GM19035 (cell line): ENCODE measurements at regions not wholly inside any gene's neighbourhood (a gene's known extent, or its start where the extent isn't known, plus 50 kb on each side); places are given as distances from the start of the nearest gene placed in this dataset.
"Not testable (repeated sequence)": the region's sequence is repeated elsewhere in the genome, so short reads cannot be mapped to it uniquely, and the experiment has no call there.

Experiments
- ATAC-seq: cut with Tn5 transposase; IDR thresholded peaks from one replicate; pipeline ENCODE4 v1.9.1; 2021; ENCODE audit not compliant: unreplicated experiment

- no peak for ATAC-seq
Observed at GRCh38 chr12:46982629-46983392, 96.6 kb upstream of the PCED1B start.

DNA sequence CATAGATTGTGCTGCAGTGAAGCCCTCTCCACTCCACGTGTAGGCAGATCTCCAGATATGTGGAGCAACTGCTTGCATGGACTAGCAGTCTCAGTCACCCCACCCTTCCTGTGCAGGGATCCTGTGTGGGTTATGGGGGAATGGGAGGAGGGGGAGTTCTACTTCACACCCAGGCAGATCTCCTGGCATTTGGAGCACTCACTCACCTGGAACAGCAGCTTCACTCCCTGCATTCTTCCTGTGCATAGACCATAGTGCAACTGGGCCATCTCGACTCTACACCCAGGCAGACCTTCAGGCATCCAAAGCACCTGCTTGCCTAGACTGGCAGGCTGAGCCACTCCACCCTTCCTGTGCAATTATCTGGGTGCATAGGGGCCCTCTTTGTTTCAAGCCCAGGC lies 96.0 kb upstream of the PCED1B start:
- no peak for ATAC-seq

GRCh38 chr12:46983959-46984841 lies 95.2 kb upstream of the PCED1B start:
- peak; percentile 68 for ATAC-seq

- ATAC-seq: no peak
Observed at GRCh38 chr12:46985816-46986215, 93.6 kb upstream of the PCED1B start.

DNA sequence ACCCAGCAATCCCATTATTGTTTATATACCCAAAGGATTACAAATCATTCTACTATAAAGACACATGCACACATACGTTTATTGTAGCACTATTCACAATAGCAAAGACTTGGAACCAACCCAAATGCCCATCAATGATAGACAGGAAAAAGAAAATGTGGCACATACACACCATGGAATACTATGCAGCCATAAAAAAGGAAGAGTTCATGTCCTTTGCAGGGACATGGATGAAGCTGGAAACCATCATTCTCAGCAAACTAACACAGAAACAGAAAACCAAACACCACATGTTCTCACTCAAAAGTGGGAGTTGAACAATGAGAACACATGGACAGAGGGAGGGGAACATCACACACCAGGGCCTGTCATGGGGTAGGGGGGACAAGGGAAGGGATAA lies 91.3 kb upstream of the PCED1B start:
- ATAC-seq: not testable (repeated sequence)

DNA sequence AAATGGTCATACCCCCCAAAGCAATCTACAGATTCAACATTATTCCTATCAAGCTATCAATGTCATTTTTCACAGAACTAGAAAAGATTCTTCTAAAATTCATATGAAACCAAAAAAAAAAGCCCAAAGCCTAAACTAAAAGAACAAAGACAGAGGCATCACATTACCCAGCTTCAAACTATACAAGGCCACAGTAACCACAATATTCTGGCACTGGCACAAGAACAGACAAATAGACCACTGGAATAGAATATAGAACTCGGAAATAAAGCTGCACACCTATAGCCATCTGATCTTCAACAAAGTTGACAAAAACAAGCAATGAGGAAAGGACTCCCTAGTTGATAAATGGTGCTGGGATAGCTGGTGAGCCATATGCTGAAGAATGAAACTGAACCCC lies 89.2 kb upstream of the PCED1B start:
- ATAC-seq: no peak

DNA sequence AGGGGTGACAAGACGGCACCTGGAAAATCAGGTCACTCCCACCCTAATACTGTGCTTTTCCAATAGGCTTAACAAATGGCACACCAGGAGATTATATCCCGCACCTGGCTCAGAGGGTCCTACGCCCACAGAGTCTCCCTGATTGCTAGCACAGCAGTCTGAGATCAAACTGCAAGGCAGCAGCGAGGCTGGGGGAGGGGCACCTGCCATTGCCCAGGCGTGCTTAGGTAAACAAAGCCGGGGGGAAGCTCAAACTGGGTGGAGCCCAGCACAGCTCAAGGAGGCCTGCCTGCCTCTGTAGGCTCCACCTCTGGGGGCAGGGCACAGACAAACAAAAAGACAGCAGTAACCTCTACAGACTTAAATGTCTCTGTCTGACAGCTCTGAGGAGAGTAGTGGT lies 87.4 kb upstream of the PCED1B start:
- ATAC-seq: not testable (repeated sequence)

- no peak for ATAC-seq
Observed at GRCh38 chr12:46998811-46999368, 80.5 kb upstream of the PCED1B start.

GRCh38 chr12:47004634-47005033 lies 74.8 kb upstream of the PCED1B start:
- no peak for ATAC-seq

GRCh38 chr12:47007048-47007447 lies 72.4 kb upstream of the PCED1B start:
- no peak for ATAC-seq

GRCh38 chr12:47012552-47012951 lies 66.9 kb upstream of the PCED1B start:
- ATAC-seq: no peak

DNA sequence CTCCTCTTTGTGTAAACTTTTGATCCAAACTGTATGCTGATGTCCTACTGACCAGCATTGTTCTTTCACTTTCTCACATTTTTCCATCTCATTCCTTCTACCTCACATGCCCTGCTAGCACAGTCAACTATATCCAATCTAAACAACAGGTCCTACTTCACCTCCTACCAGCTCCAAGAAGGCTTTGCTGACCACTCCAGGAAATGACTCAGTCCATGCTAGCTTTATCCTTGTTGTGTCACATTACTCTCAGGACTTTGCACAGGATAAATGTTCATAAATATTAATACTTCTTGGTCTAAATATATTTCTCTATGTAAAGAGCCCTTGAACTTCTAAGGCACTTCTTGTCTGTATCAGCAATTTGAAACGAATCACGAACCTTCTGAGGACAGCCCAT lies 64.9 kb upstream of the PCED1B start:
- no peak for ATAC-seq

- no peak for ATAC-seq
Observed at GRCh38 chr12:47015381-47015780, 64.0 kb upstream of the PCED1B start.

- no peak for ATAC-seq
Observed at GRCh38 chr12:47017041-47017713, 62.2 kb upstream of the PCED1B start.

- ATAC-seq: no peak
Observed at GRCh38 chr12:47017901-47018475, 61.4 kb upstream of the PCED1B start.

DNA sequence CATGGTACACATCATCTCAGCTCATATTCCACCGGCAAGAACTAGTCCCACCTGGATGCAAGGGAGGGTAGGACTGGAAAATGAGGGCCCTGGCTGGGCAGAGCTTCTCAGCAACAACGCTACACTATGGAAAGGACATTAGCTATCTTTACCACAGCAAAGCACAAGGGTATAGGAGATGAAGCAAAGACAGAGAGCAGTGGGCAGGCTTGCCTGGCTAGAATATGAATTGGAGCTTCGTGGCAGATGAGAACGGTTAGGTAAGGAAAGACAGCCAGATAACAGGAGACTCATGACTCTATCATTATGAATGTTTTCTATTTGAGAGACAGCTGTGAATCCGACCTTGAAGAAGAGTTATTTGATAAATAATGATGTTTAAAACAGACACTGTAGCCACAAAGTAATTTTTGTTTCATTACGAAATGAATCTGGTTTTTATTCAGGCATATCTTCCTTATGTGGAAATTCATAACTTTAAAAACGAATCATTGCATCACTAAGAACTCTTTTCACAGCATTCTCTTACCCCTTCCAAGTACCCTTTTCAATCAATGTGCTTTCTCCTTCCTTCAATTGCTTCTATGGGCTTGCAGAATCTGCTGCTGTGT lies 59.1 kb upstream of the PCED1B start:
- no peak for ATAC-seq

- ATAC-seq: no peak
Observed at GRCh38 chr12:47021298-47021697, 58.1 kb upstream of the PCED1B start.

GRCh38 chr12:47022296-47022695 lies 57.1 kb upstream of the PCED1B start:
- ATAC-seq: no peak

DNA sequence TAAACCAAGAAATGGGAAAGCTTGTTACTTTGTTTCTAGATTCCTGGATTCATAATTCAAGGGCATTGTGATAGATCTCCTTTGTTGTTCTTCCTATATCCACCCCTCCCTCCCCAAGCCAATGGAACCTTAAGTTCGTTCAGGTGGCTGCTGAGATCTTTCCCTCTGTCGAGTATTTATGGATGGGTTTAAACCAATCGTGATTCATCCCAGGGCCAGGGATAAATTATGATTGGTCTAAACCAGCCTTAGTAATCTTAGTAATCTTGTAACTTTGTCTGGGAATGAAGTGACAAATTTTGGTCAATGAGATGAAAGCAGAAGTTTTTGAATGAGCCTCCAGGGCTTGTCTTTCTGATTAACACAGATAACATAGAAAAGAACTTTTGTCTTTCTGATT lies 56.1 kb upstream of the PCED1B start:
- ATAC-seq: no peak

DNA sequence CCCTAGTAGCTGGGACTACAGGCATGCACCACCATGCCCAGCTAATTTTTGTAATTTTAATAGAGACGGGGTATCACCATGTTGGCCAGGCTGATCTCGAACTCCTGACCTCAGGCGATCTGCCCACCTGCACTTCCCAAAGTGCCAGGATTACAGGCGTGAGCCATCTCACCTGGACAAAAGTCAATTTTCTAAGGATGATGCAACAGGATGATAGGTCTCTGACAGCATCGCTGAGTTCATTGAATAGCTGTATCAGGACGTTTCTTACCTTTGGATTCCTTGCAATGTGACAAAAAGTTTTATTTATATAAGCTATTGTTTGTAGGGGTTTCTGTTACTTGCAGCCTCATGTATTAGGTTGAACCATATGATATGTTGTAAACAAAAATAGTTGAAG lies 55.5 kb upstream of the PCED1B start:
- no peak for ATAC-seq

DNA sequence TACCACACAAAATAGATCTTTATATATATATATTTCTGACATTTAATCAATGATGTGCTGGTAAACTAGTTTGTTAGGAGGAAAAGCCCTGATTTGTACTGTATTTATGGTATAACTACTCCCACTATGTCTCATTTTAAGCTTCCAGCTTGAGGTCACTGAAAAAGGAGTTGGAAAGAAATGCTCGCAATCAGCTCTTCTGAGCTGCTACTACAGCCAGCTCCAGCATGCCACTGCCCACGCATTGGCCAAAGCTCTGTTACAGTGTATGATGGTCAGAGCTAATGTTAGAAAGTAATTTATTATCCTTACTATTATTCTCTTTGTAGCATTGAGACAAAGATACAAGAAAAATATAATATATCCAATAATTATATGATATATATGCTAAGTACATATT lies 55.0 kb upstream of the PCED1B start:
- ATAC-seq: no peak
